Osteoblast (primary cell): ENCODE measurements at regions not wholly inside any gene's neighbourhood (a gene's known extent, or its start where the extent isn't known, plus 50 kb on each side); places are given as distances from the start of the nearest gene placed in this dataset.

Experiments
- DNase-seq: peaks from one replicate; pipeline ENCODE4 v3.0.0; 2011; ENCODE audit warnings: low spot score, mixed read lengths; ENCODE audit not compliant: insufficient read length; ENCODE audit errors: missing footprints
- H2AFZ ChIP-seq: 2 replicates; pipeline ENCODE4 v1.6.0; 2011; ENCODE audit warnings: mild to moderate bottlenecking, low read length
- H3K27ac ChIP-seq: 2 replicates; pipeline ENCODE4 v1.5.1; 2011; ENCODE audit warnings: mild to moderate bottlenecking, low read depth, low read length, moderate library complexity
- H3K27me3 ChIP-seq: 2 replicates; pipeline ENCODE4 v1.6.0; 2012; ENCODE audit warnings: mild to moderate bottlenecking, control low read depth, inconsistent platforms, low read length, moderate library complexity; ENCODE audit not compliant: insufficient read depth
- H3K36me3 ChIP-seq: 2 replicates; pipeline ENCODE4 v1.5.1; 2011; ENCODE audit warnings: mild to moderate bottlenecking, low read length, control low read depth, moderate library complexity; ENCODE audit not compliant: insufficient read depth
- H3K4me1 ChIP-seq: 2 replicates; pipeline ENCODE4 v1.5.1; 2011; ENCODE audit warnings: mild to moderate bottlenecking, low read length, control low read depth, moderate library complexity; ENCODE audit not compliant: insufficient read depth
- H3K4me2 ChIP-seq: 2 replicates; pipeline ENCODE4 v1.6.0; 2011; ENCODE audit warnings: mild to moderate bottlenecking, low read length; ENCODE audit not compliant: insufficient read depth
- H3K4me3 ChIP-seq: fragments of 200-600 bp; sonication (generic); 3 replicates; pipeline ENCODE4 v1.5.1; 2012; ENCODE audit warnings: mild to moderate bottlenecking, low read length, inconsistent platforms; ENCODE audit not compliant: insufficient read depth
- H3K79me2 ChIP-seq: 2 replicates; pipeline ENCODE4 v1.6.0; 2012; ENCODE audit warnings: mild to moderate bottlenecking, low read length, control low read depth, inconsistent platforms; ENCODE audit not compliant: insufficient read depth
- H3K9me3 ChIP-seq: 2 replicates; pipeline ENCODE4 v1.5.1; 2011; ENCODE audit warnings: low read depth, low read length, control low read depth
- H4K20me1 ChIP-seq: 2 replicates; pipeline ENCODE4 v1.6.0; 2012; ENCODE audit warnings: mild to moderate bottlenecking, low read length, control low read depth; ENCODE audit not compliant: insufficient read depth
- TF ChIP-seq, protein P1 (sequence below): IDR thresholded peaks from 2 replicates; pipeline ENCODE4 v1.5.1; 2011; ENCODE audit warnings: mild to moderate bottlenecking, low read depth, low read length, moderate library complexity; ENCODE audit errors: extremely low read depth

DNA sequence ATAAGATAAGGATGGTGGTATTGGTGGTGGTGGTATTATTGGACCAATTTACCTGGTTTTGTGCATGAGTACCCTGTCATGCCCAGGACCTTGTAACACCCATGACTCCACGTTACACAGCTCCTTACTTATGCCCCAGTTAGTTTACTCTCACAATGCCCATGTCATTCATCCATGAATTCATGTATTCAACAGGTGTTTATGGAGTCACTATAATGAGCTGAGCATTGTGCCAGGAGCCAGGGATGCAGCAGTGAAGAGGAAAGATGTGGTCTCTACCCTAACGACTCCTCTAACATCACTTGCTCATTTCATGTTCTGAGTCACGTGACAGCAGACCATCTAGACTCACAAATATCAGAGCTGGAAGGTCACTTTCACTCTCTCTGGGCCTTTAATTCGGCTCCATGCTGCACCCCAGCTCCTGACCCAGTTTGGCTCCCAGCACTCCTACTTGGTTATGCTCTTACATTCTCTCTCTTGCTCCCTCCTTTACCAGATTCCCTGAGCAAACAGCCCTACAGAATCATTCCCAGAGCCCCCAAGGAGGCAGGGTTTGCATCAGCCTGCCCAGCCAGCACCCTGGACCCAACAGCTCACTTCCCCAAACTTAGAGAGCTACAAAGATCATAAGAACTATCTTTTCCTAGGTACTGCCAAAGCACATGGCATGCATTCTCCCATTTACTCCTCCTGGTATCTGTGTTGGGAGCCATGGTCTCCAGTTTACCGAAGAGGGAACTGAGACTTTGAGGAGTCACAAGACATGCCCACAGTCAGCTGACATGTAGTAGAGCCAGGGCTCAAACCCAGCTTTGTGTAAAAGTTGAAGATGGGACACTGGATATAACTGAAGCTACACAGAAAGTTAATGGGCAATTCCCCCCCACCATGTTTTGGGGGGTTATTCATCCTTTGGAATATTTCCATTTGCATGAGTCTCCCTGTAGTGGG, 449.9 kb downstream of the LRATD1 start:
- H2AFZ ChIP-seq = no peak overlapping the region
- H3K36me3 ChIP-seq = no peaks in the 10 kb centered on the region
- no peak overlapping the region for H3K4me2 ChIP-seq
- no peaks in the 10 kb centered on the region for H3K27me3 ChIP-seq
- H4K20me1 ChIP-seq = no peaks in the 10 kb centered on the region
- H3K9me3 ChIP-seq = no peaks in the 10 kb centered on the region
- no peak overlapping the region for H3K4me3 ChIP-seq
- no peak overlapping the region for H3K27ac ChIP-seq
- TF ChIP-seq, protein P1, sequence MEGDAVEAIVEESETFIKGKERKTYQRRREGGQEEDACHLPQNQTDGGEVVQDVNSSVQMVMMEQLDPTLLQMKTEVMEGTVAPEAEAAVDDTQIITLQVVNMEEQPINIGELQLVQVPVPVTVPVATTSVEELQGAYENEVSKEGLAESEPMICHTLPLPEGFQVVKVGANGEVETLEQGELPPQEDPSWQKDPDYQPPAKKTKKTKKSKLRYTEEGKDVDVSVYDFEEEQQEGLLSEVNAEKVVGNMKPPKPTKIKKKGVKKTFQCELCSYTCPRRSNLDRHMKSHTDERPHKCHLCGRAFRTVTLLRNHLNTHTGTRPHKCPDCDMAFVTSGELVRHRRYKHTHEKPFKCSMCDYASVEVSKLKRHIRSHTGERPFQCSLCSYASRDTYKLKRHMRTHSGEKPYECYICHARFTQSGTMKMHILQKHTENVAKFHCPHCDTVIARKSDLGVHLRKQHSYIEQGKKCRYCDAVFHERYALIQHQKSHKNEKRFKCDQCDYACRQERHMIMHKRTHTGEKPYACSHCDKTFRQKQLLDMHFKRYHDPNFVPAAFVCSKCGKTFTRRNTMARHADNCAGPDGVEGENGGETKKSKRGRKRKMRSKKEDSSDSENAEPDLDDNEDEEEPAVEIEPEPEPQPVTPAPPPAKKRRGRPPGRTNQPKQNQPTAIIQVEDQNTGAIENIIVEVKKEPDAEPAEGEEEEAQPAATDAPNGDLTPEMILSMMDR = no peak
- no peak for DNase-seq
- no peaks in the 10 kb centered on the region for H3K4me1 ChIP-seq
- H3K79me2 ChIP-seq = no peaks in the 10 kb centered on the region

GRCh38 chr2:15084826-15085489, 452.4 kb downstream of the LRATD1 start:
- peak; percentile 22 for DNase-seq

GRCh38 chr2:15092181-15092580, 459.7 kb downstream of the LRATD1 start:
- H3K4me3 ChIP-seq = no peak overlapping the region

More at GRCh38 chr2:15084826-15085489, 452.4 kb downstream of the LRATD1 start:
- H4K20me1 ChIP-seq = no peaks in the 10 kb centered on the region
- H3K9me3 ChIP-seq = no peaks in the 10 kb centered on the region
- no peaks in the 10 kb centered on the region for H3K27me3 ChIP-seq
- TF ChIP-seq, protein P1 = no peak
- no peaks in the 10 kb centered on the region for H3K4me1 ChIP-seq
- H2AFZ ChIP-seq = no peak overlapping the region
- H3K27ac ChIP-seq = no peak overlapping the region
- no peaks in the 10 kb centered on the region for H3K36me3 ChIP-seq
- H3K79me2 ChIP-seq = no peaks in the 10 kb centered on the region
- no peak overlapping the region for H3K4me3 ChIP-seq
- no peak overlapping the region for H3K4me2 ChIP-seq

More at GRCh38 chr2:15092181-15092580, 459.7 kb downstream of the LRATD1 start:
- TF ChIP-seq, protein P1 = no peak
- Histone ChIP-seq H3K79me2 (no peaks in the 10 kb centered on the region), H3K4me1 (no peaks in the 10 kb centered on the region), H2AFZ (no peak overlapping the region), H3K27ac (no peak overlapping the region), H3K36me3 (no peaks in the 10 kb centered on the region), H3K9me3 (no peaks in the 10 kb centered on the region), H4K20me1 (no peaks in the 10 kb centered on the region), H3K4me2 (no peak overlapping the region), H3K27me3 (no peaks in the 10 kb centered on the region)
- DNase-seq = no peak
